Fibroblast of lung (primary cell): ENCODE measurements at regions not wholly inside any gene's neighbourhood (a gene's known extent, or its start where the extent isn't known, plus 50 kb on each side); places are given as distances from the start of the nearest gene placed in this dataset.

Experiments used
- CTCF ChIP-seq, 2 donors: IDR thresholded peaks in 1 of 2; conservative IDR thresholded peaks in 1 of 2; 1 replicate in 1 of 2; 2 replicates in 1 of 2; pipeline ENCODE4 v1.5.1; 2011 to 2012; ENCODE audit warnings: low read length in 2 of 2, control low read depth in 1 of 2, inconsistent platforms in 1 of 2, low read depth in 1 of 2, mild to moderate bottlenecking in 1 of 2
- EZH2 ChIP-seq: IDR thresholded peaks from 2 replicates; pipeline ENCODE4 v1.5.1; 2012; ENCODE audit warnings: low read length, control low read depth, mild to moderate bottlenecking; ENCODE audit errors: missing control alignments

GRCh38 chr17:63170795-63171194 lies 204.8 kb downstream of the TANC2 start:
- no peak for TF ChIP-seq CTCF (conservative IDR thresholded peaks at IDR 0.05 in 1 of 2, IDR thresholded peaks at IDR 0.05 in 1 of 2; ENCODE audit: low read depth in 1 of 2, low read length in 2 of 2)
- TF ChIP-seq EZH2 = no peak
